AG04449 (cell line): ENCODE measurements at regions not wholly inside any gene's neighbourhood (a gene's known extent, or its start where the extent isn't known, plus 50 kb on each side); places are given as distances from the start of the nearest gene placed in this dataset.

ENCODE experiments used
- CTCF ChIA-PET: fragments of 350-600 bp; formaldehyde crosslinking; extraction: SDS; loops from one replicate; lab custom pipeline; 2021; ENCODE audit warnings: antibody characterized with exemption; lab: Yijun Ruan, JAX
- POLR2A ChIA-PET: fragments of 400-600, 350-600 bp; formaldehyde crosslinking; extraction: SDS; loops from one replicate; lab custom pipeline; 2020; ENCODE audit warnings: antibody characterized with exemption, inconsistent platforms; lab: Yijun Ruan, JAX
- DNase-seq: peaks from one replicate; pipeline ENCODE4 v3.0.0-alpha.2; 2010; ENCODE audit warnings: low read depth, low spot score
- H3K4me3 ChIP-seq: 2 replicates; pipeline ENCODE4 v1.5.1; 2011; ENCODE audit warnings: low read depth, mild to moderate bottlenecking, control low read depth, low read length
- CTCF ChIP-seq: IDR thresholded peaks from one replicate; pipeline ENCODE4 v1.5.1; 2011; ENCODE audit warnings: mild to moderate bottlenecking, moderate library complexity, low read length, control low read depth, inconsistent platforms; ENCODE audit not compliant: insufficient read depth; ENCODE audit errors: missing control alignments

GRCh38 chr11:127683321-127683720 lies 682.8 kb upstream of the KIRREL3 start:
- no peak overlapping the region for H3K4me3 ChIP-seq
- no peak for DNase-seq
- TF ChIP-seq CTCF: no peak
- ChIA-PET CTCF (no interaction called here), POLR2A (no interaction called here)

DNA sequence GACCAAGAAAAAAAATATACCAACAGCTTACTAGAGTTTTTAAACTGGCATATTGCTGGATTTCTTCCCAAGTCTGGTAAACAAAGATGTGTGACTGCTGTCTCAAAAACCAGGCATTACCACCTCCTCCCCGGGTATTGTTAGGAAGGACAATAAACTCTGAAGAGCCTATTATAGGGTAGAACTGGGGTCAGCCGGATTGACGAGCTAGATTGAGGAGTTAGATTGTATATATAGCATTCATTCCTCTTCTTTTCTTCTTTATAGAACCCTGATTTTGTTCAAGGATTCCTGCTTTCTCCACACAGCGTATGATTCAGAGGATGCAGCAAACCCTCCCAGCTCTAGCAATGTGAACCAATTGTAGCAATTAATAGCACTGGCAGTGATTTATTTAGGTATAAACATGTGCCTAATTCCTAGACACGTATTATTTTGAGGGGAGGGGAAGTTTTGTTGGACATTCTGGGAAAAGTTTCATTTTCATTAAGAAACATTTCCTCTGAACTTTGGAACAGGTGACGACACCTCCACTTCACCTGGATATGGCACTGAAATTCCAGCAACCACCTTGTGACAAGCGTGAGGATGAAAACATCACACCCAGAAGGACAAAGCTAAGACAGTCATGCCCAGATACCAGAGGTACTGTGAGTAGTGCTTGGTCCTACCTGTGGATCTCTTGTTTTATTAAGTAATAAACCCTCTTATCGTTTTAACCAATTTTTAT lies 679.4 kb upstream of the KIRREL3 start:
- no peak for DNase-seq
- CTCF ChIA-PET: no interaction called here
- no peak for TF ChIP-seq CTCF
- no peak overlapping the region for H3K4me3 ChIP-seq
- POLR2A ChIA-PET: no interaction called here

DNA sequence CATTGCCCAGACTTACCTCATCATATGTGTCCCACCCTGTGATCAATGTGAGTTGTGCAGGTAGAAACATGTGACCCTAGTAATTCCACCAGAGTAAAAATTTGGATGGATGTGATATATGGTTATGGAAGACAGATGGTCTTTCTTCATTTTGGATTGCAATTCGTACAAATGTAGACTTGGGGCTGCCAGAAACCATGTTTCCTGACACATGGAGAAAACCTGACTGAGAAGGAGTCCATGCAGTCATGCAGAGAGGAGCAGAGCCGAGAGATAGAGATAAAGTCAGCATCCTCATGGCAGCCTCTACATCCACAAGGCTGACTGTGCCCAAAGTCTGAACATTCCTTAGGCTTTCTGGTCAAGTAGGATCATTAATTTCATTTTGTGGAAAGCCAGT lies 678.1 kb upstream of the KIRREL3 start:
- CTCF ChIA-PET: no interaction called here
- no peak for DNase-seq
- H3K4me3 ChIP-seq: no peak overlapping the region
- POLR2A ChIA-PET: no interaction called here
- TF ChIP-seq CTCF: no peak

DNA sequence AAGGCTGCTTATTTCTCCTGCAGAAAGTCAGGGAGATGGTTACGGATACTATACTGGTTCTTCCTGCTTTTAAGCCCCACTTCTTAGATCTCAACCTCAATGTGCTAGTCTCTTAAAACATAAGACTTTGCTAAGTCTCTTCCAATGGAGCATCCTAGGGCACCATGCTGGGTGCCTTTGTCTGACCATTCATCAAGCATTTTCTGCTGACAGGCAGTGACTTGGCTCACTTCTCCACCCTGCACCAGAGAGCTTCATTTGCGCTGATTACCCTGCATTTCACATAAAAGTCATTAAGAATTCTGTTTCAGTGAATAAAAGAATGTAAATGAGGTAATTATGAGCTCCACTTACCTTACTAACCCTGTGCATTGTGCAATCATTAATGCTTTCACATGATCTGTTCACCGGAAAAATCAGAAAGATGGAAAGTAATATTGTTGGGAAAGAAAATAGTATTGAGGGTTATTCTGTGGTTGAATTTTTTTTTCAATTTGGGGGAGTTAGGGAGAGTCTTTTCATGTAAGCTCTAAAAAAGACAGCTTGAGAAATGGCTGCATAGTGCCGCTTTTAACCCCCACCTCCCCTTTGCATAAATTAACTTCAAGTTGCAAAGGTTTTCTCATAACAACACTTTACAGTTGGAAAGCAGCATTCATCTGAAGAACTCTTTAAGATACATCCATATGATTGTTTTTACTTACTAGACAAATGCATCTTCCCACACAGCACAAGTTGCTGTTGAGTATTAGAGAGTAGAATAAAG lies 677.3 kb upstream of the KIRREL3 start:
- DNase-seq: no peak
- POLR2A ChIA-PET: no interaction called here
- no peak overlapping the region for H3K4me3 ChIP-seq
- CTCF ChIA-PET: interaction anchor here (1.3 kb wide), 1 partner anchor 166 kb away, joined by 3 read pairs; no protein-coding TSS in a partner anchor
- no peak for TF ChIP-seq CTCF

GRCh38 chr11:127675581-127675980 lies 675.0 kb upstream of the KIRREL3 start:
- POLR2A ChIA-PET: no interaction called here
- H3K4me3 ChIP-seq: no peak overlapping the region
- DNase-seq: no peak
- no peak for TF ChIP-seq CTCF
- CTCF ChIA-PET: no interaction called here

- no peak for DNase-seq
- ChIA-PET POLR2A (no interaction called here), CTCF (no interaction called here)
- H3K4me3 ChIP-seq: no peak overlapping the region
- TF ChIP-seq CTCF: no peak
These were observed 674.2 kb upstream of the KIRREL3 start for GRCh38 chr11:127674754-127675153.
